Pancreas (tissue), 10 donors: ENCODE measurements at regions not wholly inside any gene's neighbourhood (a gene's known extent, or its start where the extent isn't known, plus 50 kb on each side); places are given as distances from the start of the nearest gene placed in this dataset.

Experiments
- ATAC-seq, 4 donors: fragments of 200-7000 bp; cut with Tn5 transposase; one replicate each; pipeline versions ENCODE4 v1.8.0 to v1.9.1; 2020; ENCODE audit warnings: mild to moderate bottlenecking in 4 of 4, moderate library complexity in 4 of 4
- DNase-seq, 6 donors: peaks; one replicate each; pipeline ENCODE4 v3.0.0-alpha.2; 2020
- FAIRE-seq: peaks from 2 replicates; lab custom pipeline; 2012; peaks lifted over from hg19 to GRCh38; lab: Jason Lieb, UNC
- H3K27ac ChIP-seq, 4 donors: fragments of 200-600 bp; sonication (generic); 1 replicate in 3 of 4; 2 replicates in 1 of 4; pipeline versions ENCODE4 v1.5.0 to v1.8.0; 2020
- H3K27me3 ChIP-seq, 4 donors: fragments of 200-600 bp; one replicate each; pipeline ENCODE4 v1.8.0; 2021
- H3K36me3 ChIP-seq, 3 donors: fragments of 200-600 bp; sonication (generic) in 1 of 3; one replicate each; pipeline versions ENCODE4 v1.5.0 to v1.8.0; 2020 to 2021
- H3K4me1 ChIP-seq, 3 donors: fragments of 200-600 bp; one replicate each; pipeline ENCODE4 v1.8.0; 2021
- H3K4me3 ChIP-seq, 4 donors: fragments of 200-600 bp; sonication (generic) in 2 of 4; one replicate each; pipeline versions ENCODE4 v1.5.0 to v1.8.0; 2020 to 2021
- H3K9me3 ChIP-seq, 4 donors: fragments of 200-600 bp; one replicate each; pipeline ENCODE4 v1.8.0; 2021
- CTCF ChIP-seq, 4 donors: fragments of 200-600 bp; sonication (generic) in 3 of 4; IDR thresholded peaks; one replicate each; pipeline versions ENCODE4 v1.5.0 to v1.8.0; 2021; ENCODE audit warnings: antibody characterized with exemption in 4 of 4
- WGBS, 2 donors: extraction: QIAGEN DNeasy Blood & Tissue Kit; methylation state at CpG; one replicate each; pipeline ENCODE4 v1.1.7; 2013; 5-methylcytosine and 5-hydroxymethylcytosine counted together
- intact Hi-C, 3 donors: fragments of 100-400 bp; cut with DNase I; formaldehyde crosslinking; loops; one replicate each; pipeline versions ENCODE4 v1.11.1 to v1.14.2; 2022
- donor health status: healthy with polysubstance abuse.
- donor health status: DM: no; HTN: no; CAD: no; lungs with moderate emphysema.
- donor health status: DM: no; HTN: no; CAD: no.
- donor health status: control.
- donor health status: control.
- donor health status: Bipolar disorder and iron deficiency.
- donor health status: DM: yes; HTN: yes; CAD: no.
- donor health status: DM: no; HTN: no; CAD: no.
- donor health status: DM: no; HTN: no; CAD: no.
- donor health status: DM: yes; HTN: yes; CAD: no.

GRCh38 chr20:29740951-29741593, 1516.4 kb upstream of the DEFB115 start:
- H3K4me1 ChIP-seq = no peaks in the 10 kb centered on the region
- no peaks in the 10 kb centered on the region for H3K27me3 ChIP-seq
- TF ChIP-seq CTCF (IDR thresholded peaks at IDR 0.05) = no peak
- ATAC-seq (no peak), FAIRE-seq (no peak), DNase-seq (peak in 3 of 6 donors; percentile 18 to 63 (median 51))
- no peaks in the 10 kb centered on the region for H3K9me3 ChIP-seq
- H3K27ac ChIP-seq = no peak overlapping the region
- H3K4me3 ChIP-seq = no peak overlapping the region
- H3K36me3 ChIP-seq = no peaks in the 10 kb centered on the region
- intact Hi-C loops = no loop called here
- 22 to 60% methylated on average over 34 to 51 of the region's 51 CpGs for WGBS, 2 donors

GRCh38 chr20:29741594-29741893, 1515.9 kb upstream of the DEFB115 start:
- 18 to 57% methylated on average over 13 of the region's 13 CpGs for whole genome bisulfite sequencing, 2 donors

GRCh38 chr20:29741894-29742698, 1515.4 kb upstream of the DEFB115 start:
- Histone ChIP-seq H3K36me3 (no peaks in the 10 kb centered on the region), H3K4me3 (no peak overlapping the region), H3K9me3 (no peaks in the 10 kb centered on the region), H3K27ac (no peak overlapping the region), H3K4me1 (no peaks in the 10 kb centered on the region), H3K27me3 (no peaks in the 10 kb centered on the region)
- 24 to 58% methylated on average over 72 to 88 of the region's 88 CpGs for WGBS, 2 donors
- FAIRE-seq (no peak), DNase-seq (peak in 2 of 6 donors; percentile 5 to 71), ATAC-seq (no peak)
- no peak for TF ChIP-seq CTCF (IDR thresholded peaks at IDR 0.05)
- intact Hi-C loops = no loop called here

More at GRCh38 chr20:29741594-29741893, 1515.9 kb upstream of the DEFB115 start:
- Histone ChIP-seq H3K4me1 (no peaks in the 10 kb centered on the region), H3K36me3 (no peaks in the 10 kb centered on the region), H3K27ac (no peak overlapping the region), H3K27me3 (no peaks in the 10 kb centered on the region), H3K9me3 (no peaks in the 10 kb centered on the region), H3K4me3 (no peak overlapping the region)
- no peak for ATAC-seq
- peak in 2 of 6 donors; percentile 12 to 71 for DNase-seq
- FAIRE-seq = no peak
- TF ChIP-seq CTCF (IDR thresholded peaks at IDR 0.05) = no peak
- intact Hi-C loops = no loop called here

GRCh38 chr20:29742699-29743100, 1514.8 kb upstream of the DEFB115 start:
- no peak for ATAC-seq
- Histone ChIP-seq H3K4me1 (no peaks in the 10 kb centered on the region), H3K27ac (no peak overlapping the region), H3K4me3 (no peak overlapping the region), H3K36me3 (no peaks in the 10 kb centered on the region), H3K27me3 (no peaks in the 10 kb centered on the region), H3K9me3 (no peaks in the 10 kb centered on the region)
- intact Hi-C loops = no loop called here
- no peak for FAIRE-seq
- 25 to 54% methylated on average over 34 to 41 of the region's 41 CpGs for WGBS, 2 donors
- DNase-seq = peak in 1 of 6 donors; percentile 5
- no peak for TF ChIP-seq CTCF (IDR thresholded peaks at IDR 0.05)
